B cell (primary cell): ENCODE measurements at regions not wholly inside any gene's neighbourhood (a gene's known extent, or its start where the extent isn't known, plus 50 kb on each side); places are given as distances from the start of the nearest gene placed in this dataset.

Source experiments
- ATAC-seq: fragments of 200-7000 bp; cut with Tn5 transposase; one replicate; pipeline ENCODE4 v1.10.0; 2021; ENCODE audit warnings: low read depth, mild to moderate bottlenecking, moderate number of reproducible peaks, moderate library complexity
- CTCF ChIA-PET: fragments of 350-600 bp; sonication (Branson Sonifier 250); formaldehyde crosslinking; loops from one replicate; lab custom pipeline; 2021; ENCODE audit warnings: antibody characterized with exemption, inconsistent platforms; lab: Charles Lee
- POLR2A ChIA-PET: fragments of 350-600 bp; sonication (Branson Sonifier 250); formaldehyde crosslinking; loops from one replicate; lab custom pipeline; 2021; ENCODE audit warnings: antibody characterized with exemption; lab: Charles Lee
- DNase-seq: peaks from one replicate; pipeline ENCODE4 v3.0.0; 2013
- H2AFZ ChIP-seq: 2 replicates; pipeline ENCODE4 v1.6.1; 2012; ENCODE audit warnings: mild to moderate bottlenecking, low read depth, low read length; ENCODE audit not compliant: insufficient read depth, poor library complexity, severe bottlenecking
- H3K27ac ChIP-seq, 2 donors: 1 replicate in 1 of 2; 2 replicates in 1 of 2; pipeline ENCODE4 v1.5.1; 2012 to 2013; ENCODE audit warnings: low read length in 2 of 2, mild to moderate bottlenecking in 2 of 2, moderate library complexity in 1 of 2
- H3K27me3 ChIP-seq, 4 experiments: fragments of 200-600 bp in 1 of 4; sonication (generic) in 1 of 4; replicated peaks in 1 of 4; 1 replicate in 2 of 4; 2 replicates in 2 of 4; pipeline versions ENCODE4 v1.6.1 to v1.7.0; 2013 to 2016; ENCODE audit warnings: low read length in 3 of 4, mild to moderate bottlenecking in 2 of 4, mixed read lengths in 1 of 4, moderate library complexity in 1 of 4; ENCODE audit not compliant: insufficient read depth in 4 of 4, control insufficient read depth in 3 of 4; ENCODE audit errors: control extremely low read depth in 1 of 4
- H3K36me3 ChIP-seq, 2 experiments: replicated peaks in 1 of 2; 1 replicate in 1 of 2; 2 replicates in 1 of 2; pipeline versions ENCODE4 v1.6.1 to v1.7.1; 2013; ENCODE audit warnings: low read length in 1 of 2; ENCODE audit not compliant: insufficient read depth in 2 of 2, control insufficient read depth in 1 of 2; ENCODE audit errors: control extremely low read depth in 1 of 2, extremely low read depth in 1 of 2
- H3K4me1 ChIP-seq, 2 donors: fragments of 200-600 bp in 1 of 2; sonication (generic) in 1 of 2; 1 replicate in 1 of 2; 2 replicates in 1 of 2; pipeline versions ENCODE4 v1.5.1 to v1.6.1; 2013 to 2017; ENCODE audit warnings: low read length in 2 of 2; ENCODE audit not compliant: control insufficient read depth in 2 of 2, insufficient read depth in 2 of 2
- H3K4me2 ChIP-seq: replicated peaks from 2 replicates; pipeline ENCODE3; 2012; ENCODE audit warnings: mild to moderate bottlenecking, low read depth, low read length; ENCODE audit not compliant: poor library complexity, severe bottlenecking
- H3K4me3 ChIP-seq, 5 experiments: fragments of 200-600 bp in 1 of 5; sonication (generic) in 1 of 5; 1 replicate in 3 of 5; 2 replicates in 2 of 5; pipeline versions ENCODE4 v1.5.1 to v1.7.0; 2011 to 2016; ENCODE audit warnings: low read length in 4 of 5, mild to moderate bottlenecking in 4 of 5, low read depth in 2 of 5, control low read depth in 1 of 5, moderate library complexity in 1 of 5; ENCODE audit not compliant: insufficient read depth in 1 of 5; ENCODE audit errors: control extremely low read depth in 1 of 5, extremely low read depth in 1 of 5
- H3K79me2 ChIP-seq: fragments of 200-600 bp; sonication (generic); one replicate; pipeline ENCODE4 v1.6.0; 2016; ENCODE audit warnings: low read length; ENCODE audit not compliant: control insufficient read depth, insufficient read depth
- H3K9ac ChIP-seq: fragments of 200-600 bp; sonication (generic); 2 replicates; pipeline ENCODE4 v1.6.1; 2017; ENCODE audit warnings: mild to moderate bottlenecking, low read length, moderate library complexity
- H3K9me3 ChIP-seq, 3 donors: one replicate each; pipeline versions ENCODE4 v1.6.1 to v1.7.1; 2013; ENCODE audit warnings: low read length in 2 of 3; ENCODE audit not compliant: control insufficient read depth in 2 of 3, insufficient read depth in 1 of 3; ENCODE audit errors: control extremely low read depth in 1 of 3
- H4K20me1 ChIP-seq: 2 replicates; pipeline ENCODE4 v1.6.0; 2012; ENCODE audit warnings: mild to moderate bottlenecking, low read length; ENCODE audit not compliant: insufficient read depth, control insufficient read depth, poor library complexity, severe bottlenecking
- H3K27ac Mint-ChIP-seq: one replicate; pipeline ENCODE4 v1.8.0; 2021; ENCODE audit warnings: mixed read lengths
- H3K27me3 Mint-ChIP-seq: one replicate; pipeline ENCODE4 v1.8.0; 2021; ENCODE audit warnings: mixed read lengths
- H3K4me1 Mint-ChIP-seq: one replicate; pipeline ENCODE4 v1.8.0; 2021; ENCODE audit warnings: mixed read lengths
- H3K4me3 Mint-ChIP-seq: one replicate; pipeline ENCODE4 v1.8.0; 2021; ENCODE audit warnings: mixed read lengths
- H3K9me3 Mint-ChIP-seq: one replicate; pipeline ENCODE4 v1.8.0; 2022; ENCODE audit warnings: mixed read lengths; ENCODE audit not compliant: insufficient read depth
- CTCF ChIP-seq: fragments of 200-600 bp; IDR thresholded peaks from one replicate; pipeline ENCODE4 v1.8.0; 2022; ENCODE audit warnings: antibody characterized with exemption, mild to moderate bottlenecking
- EZH2 ChIP-seq: IDR thresholded peaks from 2 replicates; pipeline ENCODE4 v1.6.1; 2012; ENCODE audit warnings: borderline replicate concordance, low read depth, mild to moderate bottlenecking, moderate library complexity, low read length; ENCODE audit not compliant: insufficient read depth, poor library complexity, severe bottlenecking
- WGBS: methylation state at CpG from one replicate; pipeline ENCODE4 v1.1.5; 2013; ENCODE audit warnings: missing lambda C conversion rate; ENCODE audit not compliant: insufficient coverage; 5-methylcytosine and 5-hydroxymethylcytosine counted together
- intact Hi-C: fragments of 100-400 bp; cut with micrococcal nuclease; formaldehyde crosslinking; loops from one replicate; pipeline ENCODE4 v1.10.0; 2022

- H3K4me1 ChIP-seq = no peaks in the 10 kb centered on the region
- no peak overlapping the region for H3K27ac Mint-ChIP-seq
- H3K4me3 ChIP-seq = no peak overlapping the region
- H3K79me2 ChIP-seq = no peaks in the 10 kb centered on the region
- H3K9ac ChIP-seq = no peak overlapping the region
- ChIA-PET CTCF (no interaction called here), POLR2A (no interaction called here)
- no peaks in the 10 kb centered on the region for H3K27me3 Mint-ChIP-seq
- H3K27ac ChIP-seq = no peak overlapping the region
- H2AFZ ChIP-seq = no peak overlapping the region
- no peak overlapping the region for H3K4me3 Mint-ChIP-seq
- TF ChIP-seq EZH2 = no peak
- no peak for TF ChIP-seq CTCF
- WGBS = 91% methylated on average over 10 of the region's 11 CpGs
- no peaks in the 10 kb centered on the region for H3K36me3 ChIP-seq
- intact Hi-C loops = no loop called here
- H3K4me2 ChIP-seq = no peak overlapping the region
- H4K20me1 ChIP-seq = no peaks in the 10 kb centered on the region
- ATAC-seq (no peak), DNase-seq (no peak)
- H3K27me3 ChIP-seq = no peaks in the 10 kb centered on the region
- H3K9me3 Mint-ChIP-seq = peaks cover 3% of the 10 kb centered on the region
- no peaks in the 10 kb centered on the region for H3K9me3 ChIP-seq
- H3K4me1 Mint-ChIP-seq = no peaks in the 10 kb centered on the region
These were observed 460.5 kb upstream of the ARID1B start for GRCh38 chr6:156316583-156317125.

GRCh38 chr6:156315146-156315545 is 462.0 kb upstream of the ARID1B start:
- no peaks in the 10 kb centered on the region for H3K36me3 ChIP-seq
- H3K27ac ChIP-seq = no peak overlapping the region
- H3K27me3 Mint-ChIP-seq = no peaks in the 10 kb centered on the region
- H3K9ac ChIP-seq = no peak overlapping the region
- no peak overlapping the region for H3K27ac Mint-ChIP-seq
- no peaks in the 10 kb centered on the region for H3K9me3 Mint-ChIP-seq
- no peaks in the 10 kb centered on the region for H3K79me2 ChIP-seq
- intact Hi-C loops = no loop called here
- CTCF ChIA-PET = no interaction called here
- no peaks in the 10 kb centered on the region for H3K9me3 ChIP-seq
- no peak overlapping the region for H3K4me3 Mint-ChIP-seq
- POLR2A ChIA-PET = no interaction called here
- H3K4me1 ChIP-seq = no peaks in the 10 kb centered on the region
- no peak overlapping the region for H3K4me2 ChIP-seq
- no peaks in the 10 kb centered on the region for H3K27me3 ChIP-seq
- H4K20me1 ChIP-seq = no peaks in the 10 kb centered on the region
- ATAC-seq (no peak), DNase-seq (no peak)
- no peaks in the 10 kb centered on the region for H3K4me1 Mint-ChIP-seq
- TF ChIP-seq EZH2 = no peak
- no peak for TF ChIP-seq CTCF
- no peak overlapping the region for H3K4me3 ChIP-seq
- 100% methylated on average over 3 of the region's 4 CpGs for WGBS
- H2AFZ ChIP-seq = no peak overlapping the region
